GM12872 (cell line): ENCODE measurements at regions not wholly inside any gene's neighbourhood (a gene's known extent, or its start where the extent isn't known, plus 50 kb on each side); places are given as distances from the start of the nearest gene placed in this dataset.

Source experiments
- CTCF ChIP-seq: IDR thresholded peaks from 3 replicates; pipeline ENCODE4 v1.5.1; 2011; ENCODE audit warnings: low read depth, mild to moderate bottlenecking, low read length, moderate library complexity; ENCODE audit not compliant: insufficient read depth

GRCh38 chr15:94677202-94677790, 445.9 kb downstream of the MCTP2 start:
- no peak for TF ChIP-seq CTCF

DNA sequence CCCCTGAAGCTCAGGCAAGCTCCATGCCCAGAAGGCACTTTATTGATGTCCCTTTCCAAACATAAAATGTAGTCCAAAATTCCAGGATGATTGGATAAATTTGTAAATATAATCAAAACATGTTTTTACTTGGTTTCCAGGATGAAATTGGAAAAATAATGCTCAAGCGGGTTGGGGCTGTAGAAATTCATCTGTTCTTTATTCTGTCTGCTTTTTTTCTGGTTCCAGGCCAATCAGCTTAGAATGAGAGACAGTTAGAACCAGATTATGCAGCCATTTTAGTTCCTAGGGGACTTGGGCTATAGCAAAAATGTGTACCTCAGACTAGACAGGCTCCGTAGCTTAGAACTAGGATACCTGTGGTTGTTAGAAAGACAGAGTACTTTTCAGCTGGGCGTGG, 450.8 kb downstream of the MCTP2 start:
- TF ChIP-seq CTCF = no peak

GRCh38 chr15:94683902-94684301, 452.5 kb downstream of the MCTP2 start:
- no peak for TF ChIP-seq CTCF

DNA sequence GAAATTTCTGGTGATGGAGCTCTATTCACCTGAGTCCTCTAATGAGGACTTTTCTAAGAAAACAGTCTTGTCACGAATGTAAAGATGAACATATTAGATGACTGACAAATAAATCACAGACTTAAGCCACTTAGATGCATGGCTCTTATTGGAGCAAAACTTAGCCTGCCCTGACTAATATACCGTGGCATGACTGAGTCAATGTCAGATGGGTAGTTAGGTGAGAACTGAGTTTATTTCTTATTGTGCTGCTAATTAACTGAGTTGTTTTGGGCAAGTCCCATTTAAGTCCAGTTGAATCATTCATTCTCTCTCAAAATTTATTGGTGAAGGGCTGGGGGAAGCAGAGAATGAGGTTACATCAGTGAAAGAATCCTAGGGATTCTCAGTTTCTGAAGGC, 459.8 kb downstream of the MCTP2 start:
- no peak for TF ChIP-seq CTCF

- no peak for TF ChIP-seq CTCF
Measured at GRCh38 chr15:94692710-94693109, 461.3 kb downstream of the MCTP2 start.

DNA sequence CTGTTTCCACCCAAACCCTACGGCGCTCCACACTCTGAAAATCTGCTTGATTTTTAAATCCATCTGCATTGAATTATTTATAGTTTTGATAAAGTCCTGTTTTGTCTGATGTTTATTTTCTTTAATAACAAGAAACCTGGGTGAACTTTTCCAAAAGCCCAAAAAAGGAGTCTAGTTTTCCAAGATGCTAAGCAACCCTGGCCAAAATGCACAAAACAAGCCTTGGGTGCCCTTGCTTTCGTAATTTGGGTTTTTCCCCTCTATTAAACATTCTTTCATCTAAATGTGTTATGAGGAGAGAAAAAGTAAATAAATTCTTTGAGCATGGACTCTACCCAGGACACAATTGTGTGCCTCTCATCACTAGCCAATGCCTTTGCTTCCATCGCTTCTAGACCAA, 468.9 kb downstream of the MCTP2 start:
- TF ChIP-seq CTCF = no peak

DNA sequence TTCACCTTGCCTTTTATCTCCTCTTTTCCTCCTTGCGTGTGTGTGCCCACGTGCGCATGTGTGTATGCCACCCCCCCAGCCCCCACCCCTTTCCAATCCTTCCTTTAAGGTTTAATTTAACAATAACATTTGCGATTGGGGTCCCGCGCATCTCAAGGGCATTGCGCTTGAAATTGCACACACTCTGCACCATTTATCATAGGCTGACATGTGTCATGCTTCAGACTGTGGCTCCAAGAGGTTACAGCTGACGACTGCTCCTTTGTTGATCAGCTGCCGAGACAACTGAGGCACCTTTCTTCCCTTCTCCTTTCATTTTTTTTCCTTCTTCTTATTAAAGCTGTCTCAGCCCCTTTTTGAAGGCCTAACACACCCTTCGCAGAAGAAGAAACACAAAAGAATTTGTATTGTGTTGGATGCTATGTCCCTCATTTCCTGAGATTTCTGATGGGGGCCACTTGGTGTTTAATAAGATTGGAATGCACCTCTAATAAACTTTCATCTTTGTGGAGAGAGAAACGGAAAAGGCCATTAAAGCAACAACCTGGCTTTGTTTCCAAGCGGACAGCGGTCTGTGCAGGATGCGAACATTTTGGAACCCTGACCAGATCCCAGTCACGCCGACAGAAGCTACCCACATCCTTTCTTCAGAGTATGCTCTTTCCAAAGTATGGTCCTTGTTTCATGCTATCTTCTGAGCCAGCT, 470.1 kb downstream of the MCTP2 start:
- TF ChIP-seq CTCF = no peak
